ENCODE measurements at regions not wholly inside any gene's neighbourhood (a gene's known extent, or its start where the extent isn't known, plus 50 kb on each side); places are given as distances from the start of the nearest gene placed in this dataset.

DNA sequence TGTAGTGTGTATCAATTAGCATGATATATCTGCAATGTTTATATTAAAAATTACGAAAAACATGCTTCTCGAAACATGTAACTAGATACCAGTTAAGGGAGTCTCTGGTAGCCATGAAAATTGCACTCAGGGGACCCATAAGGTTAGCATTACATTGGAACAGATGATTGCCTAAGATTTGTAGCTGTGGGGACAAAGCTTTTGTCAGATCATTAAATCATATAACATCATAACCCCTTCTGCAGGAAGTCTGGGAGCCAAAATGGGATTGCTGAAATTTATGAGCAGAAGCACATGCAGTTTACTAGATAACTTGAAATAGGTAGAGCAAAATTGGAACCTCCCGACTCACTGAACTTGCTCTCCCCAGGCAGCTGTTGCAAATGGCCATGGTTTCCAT is 235.0 kb upstream of the IGFBP3 start:
- Mint-ChIP-seq H3K27ac (no peak overlapping the region), H3K36me3 (ENCODE audit: low read depth) (no peaks in the 10 kb centered on the region), H3K4me3 (no peak overlapping the region), H3K9me3 (no peaks in the 10 kb centered on the region), H3K27me3 (no peaks in the 10 kb centered on the region), H3K4me1 (ENCODE audit: low read depth) (no peaks in the 10 kb centered on the region)
- intact Hi-C loops (cut with micrococcal nuclease) = no loop called here

DNA sequence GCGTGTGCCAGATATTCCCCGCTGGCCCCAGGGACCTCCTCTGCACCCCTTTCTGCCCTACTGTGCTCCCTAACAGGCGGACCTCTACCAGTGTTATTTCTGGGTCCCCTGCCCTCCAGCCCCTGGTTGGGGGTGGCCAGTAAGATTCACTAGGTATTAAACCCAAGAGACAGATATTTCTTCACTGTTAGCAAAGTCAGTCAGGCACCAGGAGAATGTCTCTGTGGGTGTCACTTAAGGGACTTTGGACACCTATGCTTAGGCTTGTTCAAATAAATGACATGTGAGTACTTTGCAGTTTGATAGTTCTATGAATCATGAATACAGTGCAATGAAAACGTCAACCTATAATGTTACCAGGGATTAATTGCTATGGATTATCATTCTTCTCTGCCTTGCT is 234.3 kb upstream of the IGFBP3 start:
- Mint-ChIP-seq H3K27me3 (no peaks in the 10 kb centered on the region), H3K36me3 (ENCODE audit: low read depth) (no peaks in the 10 kb centered on the region), H3K27ac (no peak overlapping the region), H3K4me3 (no peak overlapping the region), H3K4me1 (ENCODE audit: low read depth) (no peaks in the 10 kb centered on the region), H3K9me3 (no peaks in the 10 kb centered on the region)
- intact Hi-C loops (cut with micrococcal nuclease) = no loop called here

DNA sequence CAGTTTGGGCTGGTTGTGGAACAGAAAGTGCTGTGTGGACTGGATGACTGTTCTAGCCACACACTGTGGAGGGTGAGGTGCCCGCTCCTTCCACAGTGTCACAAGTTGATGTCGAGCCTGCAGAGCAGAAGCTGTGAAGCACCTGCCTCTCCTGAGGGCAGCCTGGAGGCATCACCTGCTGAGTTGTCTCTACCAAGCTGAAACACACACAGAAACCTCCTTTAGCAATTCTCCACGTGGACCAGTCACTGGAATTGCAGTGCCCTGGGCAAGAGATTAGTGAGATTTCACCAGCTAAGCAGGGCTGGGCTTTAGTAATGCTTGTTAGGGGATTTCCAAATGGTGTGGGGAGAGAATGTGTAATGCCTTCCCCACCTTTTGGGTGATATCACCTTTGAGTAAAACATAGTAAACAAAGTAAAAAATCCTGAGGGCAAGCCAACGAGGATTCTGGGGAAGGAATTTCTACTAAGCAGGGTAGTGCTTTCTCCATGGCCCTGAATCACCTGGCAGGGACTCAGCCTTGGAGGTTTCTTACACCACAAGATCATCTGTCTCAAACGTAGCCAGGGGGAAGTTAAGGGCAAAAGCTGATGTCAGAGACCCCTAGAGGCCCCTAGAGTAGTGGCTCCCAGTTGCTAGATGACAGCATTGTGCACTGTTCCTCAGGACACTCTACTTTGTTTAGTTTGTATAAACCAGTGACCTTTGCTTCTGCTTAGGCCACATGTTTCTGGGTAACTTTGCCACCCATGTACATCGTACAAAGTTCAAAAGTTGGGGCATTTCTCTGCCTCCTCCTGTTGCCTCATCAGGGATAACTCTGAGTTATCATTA is 233.1 kb upstream of the IGFBP3 start:
- no peaks in the 10 kb centered on the region for H3K9me3 Mint-ChIP-seq
- no peaks in the 10 kb centered on the region for H3K4me1 Mint-ChIP-seq (ENCODE audit: low read depth)
- H3K36me3 Mint-ChIP-seq (ENCODE audit: low read depth) = no peaks in the 10 kb centered on the region
- H3K27ac Mint-ChIP-seq = no peak overlapping the region
- H3K4me3 Mint-ChIP-seq = no peak overlapping the region
- no peaks in the 10 kb centered on the region for H3K27me3 Mint-ChIP-seq
- intact Hi-C loops (cut with micrococcal nuclease) = no loop called here

DNA sequence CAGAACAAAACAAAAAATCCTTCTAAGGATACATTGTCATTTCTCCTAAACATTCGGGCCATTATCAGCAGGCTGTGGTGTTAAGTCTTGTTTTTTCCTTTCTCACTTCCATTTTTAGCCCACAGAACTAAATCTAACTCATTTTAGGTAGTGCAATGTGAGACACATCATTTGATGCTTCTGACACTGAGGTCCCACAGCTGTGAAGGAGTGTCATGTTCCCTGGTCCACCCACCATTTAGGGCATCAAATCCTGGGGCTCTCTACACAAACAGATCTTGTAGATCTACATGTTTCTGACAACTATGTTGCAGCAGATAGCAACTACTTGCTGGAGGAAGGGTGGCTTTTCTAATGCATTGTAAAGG is 232.5 kb upstream of the IGFBP3 start:
- no peak overlapping the region for H3K4me3 Mint-ChIP-seq

DNA sequence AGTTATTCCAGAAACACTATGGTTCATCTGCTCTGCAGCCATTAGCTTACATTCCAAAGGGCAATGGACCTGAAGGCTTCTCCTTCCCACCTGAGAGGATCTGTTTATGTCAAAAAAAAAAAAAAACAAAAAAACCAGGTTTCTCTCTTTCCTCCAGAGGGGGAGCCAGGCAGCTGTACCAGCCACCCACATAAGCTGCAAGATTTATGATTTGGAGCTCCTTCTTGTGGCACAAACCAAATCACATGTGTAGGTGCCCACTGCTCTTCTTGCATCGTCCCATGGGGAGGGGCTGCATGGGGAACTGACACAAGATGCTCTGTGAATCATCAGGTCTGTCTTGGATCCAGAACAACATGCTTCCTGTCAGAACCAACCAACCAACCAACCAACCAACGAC is 231.6 kb upstream of the IGFBP3 start:
- H3K4me3 Mint-ChIP-seq = no peak overlapping the region
- H3K4me1 Mint-ChIP-seq (ENCODE audit: low read depth) = no peaks in the 10 kb centered on the region
- no peaks in the 10 kb centered on the region for H3K9me3 Mint-ChIP-seq
- no peaks in the 10 kb centered on the region for H3K36me3 Mint-ChIP-seq (ENCODE audit: low read depth)
- intact Hi-C loops (cut with micrococcal nuclease) = no loop called here
- no peaks in the 10 kb centered on the region for H3K27me3 Mint-ChIP-seq
- no peak overlapping the region for H3K27ac Mint-ChIP-seq

More for the DNA sequence above, 232.5 kb upstream of the IGFBP3 start:
- Mint-ChIP-seq H3K27ac (no peak overlapping the region), H3K27me3 (no peaks in the 10 kb centered on the region), H3K4me1 (ENCODE audit: low read depth) (no peaks in the 10 kb centered on the region), H3K9me3 (no peaks in the 10 kb centered on the region), H3K36me3 (ENCODE audit: low read depth) (no peaks in the 10 kb centered on the region)
- intact Hi-C loops (cut with micrococcal nuclease) = no loop called here

DNA sequence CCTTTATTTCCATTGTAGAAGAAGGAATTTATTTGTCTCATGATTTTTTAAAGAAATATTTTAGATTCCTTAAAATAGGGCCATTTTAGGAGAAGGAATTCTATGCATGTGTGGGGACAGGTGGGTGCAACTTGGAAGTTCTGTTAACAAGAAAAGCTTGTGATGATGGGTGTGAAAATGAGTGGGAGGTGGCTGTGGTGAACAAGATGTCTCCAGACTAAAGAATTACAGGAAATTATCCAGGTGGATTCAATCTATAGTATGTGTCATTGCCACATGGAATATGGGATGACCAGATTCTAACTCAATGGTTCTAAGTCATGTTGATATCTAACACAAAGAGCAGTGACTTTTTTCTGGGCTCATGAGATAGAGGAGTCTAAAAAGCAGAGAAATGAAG is 229.6 kb upstream of the IGFBP3 start:
- Mint-ChIP-seq H3K9me3 (no peaks in the 10 kb centered on the region), H3K36me3 (ENCODE audit: low read depth) (no peaks in the 10 kb centered on the region), H3K4me1 (ENCODE audit: low read depth) (no peaks in the 10 kb centered on the region), H3K4me3 (no peak overlapping the region), H3K27ac (no peak overlapping the region), H3K27me3 (no peaks in the 10 kb centered on the region)
- intact Hi-C loops (cut with micrococcal nuclease) = no loop called here

DNA sequence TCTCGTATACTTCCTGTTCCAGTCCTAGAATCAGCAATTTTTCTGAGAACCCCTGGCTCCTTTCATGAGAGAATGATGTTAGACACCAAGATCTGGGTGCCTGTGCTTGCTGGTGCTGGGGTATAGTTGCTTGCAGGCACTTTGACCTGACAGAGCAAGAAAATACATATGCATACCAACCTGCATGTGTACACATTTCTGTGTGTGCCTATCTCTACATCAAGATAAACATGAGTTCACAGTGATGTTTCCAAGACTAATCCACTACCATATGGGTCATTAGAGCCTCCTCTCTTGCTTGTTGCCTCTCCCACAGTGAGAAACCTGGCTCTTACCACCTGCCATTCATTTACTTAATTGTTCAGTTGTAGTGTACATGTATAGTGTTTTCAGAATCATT is 229.1 kb upstream of the IGFBP3 start:
- no peak overlapping the region for H3K4me3 Mint-ChIP-seq
- H3K27ac Mint-ChIP-seq = no peak overlapping the region
- H3K4me1 Mint-ChIP-seq (ENCODE audit: low read depth) = no peaks in the 10 kb centered on the region

DNA sequence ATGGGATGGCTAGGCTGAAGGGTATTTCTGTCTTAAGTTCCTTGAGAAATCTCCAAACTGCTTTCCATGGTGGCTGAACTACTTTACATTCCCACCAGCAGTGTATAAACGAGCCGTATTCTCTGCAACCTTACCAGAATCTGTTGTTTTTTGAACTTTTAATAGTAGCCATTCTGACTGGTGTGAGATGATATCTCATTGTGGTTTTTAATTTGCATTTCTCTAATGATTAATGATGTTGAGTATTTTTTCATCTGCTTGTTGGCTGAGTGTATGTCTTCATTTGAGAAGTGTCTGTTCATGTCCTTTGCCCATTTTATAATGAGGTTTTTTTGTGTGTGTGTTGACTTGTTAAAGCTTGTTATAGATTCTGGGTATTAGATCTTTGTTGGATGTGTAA is 226.8 kb upstream of the IGFBP3 start:
- H3K4me3 Mint-ChIP-seq = no peak overlapping the region
- no peaks in the 10 kb centered on the region for H3K27me3 Mint-ChIP-seq
- H3K4me1 Mint-ChIP-seq (ENCODE audit: low read depth) = no peaks in the 10 kb centered on the region
- intact Hi-C loops (cut with micrococcal nuclease) = no loop called here
- no peak overlapping the region for H3K27ac Mint-ChIP-seq
- H3K9me3 Mint-ChIP-seq = no peaks in the 10 kb centered on the region
- H3K36me3 Mint-ChIP-seq (ENCODE audit: low read depth) = no peaks in the 10 kb centered on the region

More for the DNA sequence above, 229.1 kb upstream of the IGFBP3 start:
- Mint-ChIP-seq H3K36me3 (ENCODE audit: low read depth) (no peaks in the 10 kb centered on the region), H3K27me3 (no peaks in the 10 kb centered on the region), H3K9me3 (no peaks in the 10 kb centered on the region)
- intact Hi-C loops (cut with micrococcal nuclease) = no loop called here

DNA sequence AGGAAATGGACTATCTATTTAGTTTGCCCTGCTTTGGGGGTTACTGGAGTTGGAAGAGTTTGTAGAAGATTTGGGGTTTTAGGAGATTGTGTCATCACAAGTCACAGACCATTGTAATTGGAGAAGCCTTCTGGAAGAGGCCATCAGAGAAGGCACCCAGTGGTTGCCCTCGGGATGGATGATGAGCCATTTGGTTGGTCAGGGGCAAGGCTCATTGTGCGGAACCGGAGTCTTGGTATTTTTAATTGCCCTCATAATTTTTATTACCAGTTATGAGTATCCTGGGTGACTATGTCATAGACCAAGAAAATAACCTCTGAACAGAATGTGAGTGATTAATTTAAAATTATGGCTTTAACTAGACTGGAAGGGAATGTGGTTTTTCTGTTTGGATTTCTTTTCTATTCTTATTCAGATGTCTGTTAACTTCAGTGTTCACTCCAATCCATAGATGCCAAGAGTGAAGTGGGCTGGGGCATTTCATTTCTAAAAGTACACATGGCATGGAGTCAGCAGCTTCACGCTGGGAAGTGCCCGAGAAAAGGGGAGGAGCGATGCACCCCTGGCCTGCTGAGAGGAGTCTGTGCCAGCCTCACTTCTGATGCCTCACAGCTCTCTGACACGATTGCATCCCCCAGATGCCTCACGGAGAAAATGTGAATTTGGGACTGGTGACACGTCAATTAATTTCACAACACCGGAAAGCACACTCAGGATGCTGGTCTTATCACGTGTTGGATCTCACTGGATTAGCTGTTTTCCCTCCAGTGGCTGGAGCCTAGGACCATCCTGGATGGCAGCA is 225.6 kb upstream of the IGFBP3 start:
- Mint-ChIP-seq H3K36me3 (ENCODE audit: low read depth) (no peaks in the 10 kb centered on the region), H3K27me3 (no peaks in the 10 kb centered on the region), H3K4me1 (ENCODE audit: low read depth) (no peaks in the 10 kb centered on the region), H3K27ac (no peak overlapping the region), H3K4me3 (no peak overlapping the region), H3K9me3 (no peaks in the 10 kb centered on the region)
- intact Hi-C loops (cut with micrococcal nuclease) = no loop called here

DNA sequence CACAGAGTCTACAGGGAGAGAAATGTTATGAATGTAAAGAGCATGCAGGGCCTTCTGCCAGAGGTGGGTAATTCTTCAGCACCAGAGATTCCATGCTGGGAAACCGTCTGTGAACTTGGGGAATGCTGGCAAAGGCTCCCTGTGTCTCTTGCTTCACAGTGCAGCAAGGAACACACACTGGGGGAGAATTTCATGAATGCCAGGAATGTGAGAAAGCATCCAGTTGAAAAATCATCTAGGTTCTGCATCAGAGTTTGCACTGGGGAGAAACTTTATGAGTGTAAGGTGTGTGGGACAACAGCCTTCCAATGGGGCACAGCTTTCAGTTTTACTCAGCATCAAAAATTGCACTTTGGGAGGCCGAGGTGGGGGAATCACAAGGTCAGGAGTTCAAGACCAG is 224.3 kb upstream of the IGFBP3 start:
- intact Hi-C loops (cut with micrococcal nuclease) = no loop called here
- no peaks in the 10 kb centered on the region for H3K4me1 Mint-ChIP-seq (ENCODE audit: low read depth)
- no peaks in the 10 kb centered on the region for H3K9me3 Mint-ChIP-seq
- H3K36me3 Mint-ChIP-seq (ENCODE audit: low read depth) = no peaks in the 10 kb centered on the region
- H3K27ac Mint-ChIP-seq = no peak overlapping the region
- no peak overlapping the region for H3K4me3 Mint-ChIP-seq
- no peaks in the 10 kb centered on the region for H3K27me3 Mint-ChIP-seq

DNA sequence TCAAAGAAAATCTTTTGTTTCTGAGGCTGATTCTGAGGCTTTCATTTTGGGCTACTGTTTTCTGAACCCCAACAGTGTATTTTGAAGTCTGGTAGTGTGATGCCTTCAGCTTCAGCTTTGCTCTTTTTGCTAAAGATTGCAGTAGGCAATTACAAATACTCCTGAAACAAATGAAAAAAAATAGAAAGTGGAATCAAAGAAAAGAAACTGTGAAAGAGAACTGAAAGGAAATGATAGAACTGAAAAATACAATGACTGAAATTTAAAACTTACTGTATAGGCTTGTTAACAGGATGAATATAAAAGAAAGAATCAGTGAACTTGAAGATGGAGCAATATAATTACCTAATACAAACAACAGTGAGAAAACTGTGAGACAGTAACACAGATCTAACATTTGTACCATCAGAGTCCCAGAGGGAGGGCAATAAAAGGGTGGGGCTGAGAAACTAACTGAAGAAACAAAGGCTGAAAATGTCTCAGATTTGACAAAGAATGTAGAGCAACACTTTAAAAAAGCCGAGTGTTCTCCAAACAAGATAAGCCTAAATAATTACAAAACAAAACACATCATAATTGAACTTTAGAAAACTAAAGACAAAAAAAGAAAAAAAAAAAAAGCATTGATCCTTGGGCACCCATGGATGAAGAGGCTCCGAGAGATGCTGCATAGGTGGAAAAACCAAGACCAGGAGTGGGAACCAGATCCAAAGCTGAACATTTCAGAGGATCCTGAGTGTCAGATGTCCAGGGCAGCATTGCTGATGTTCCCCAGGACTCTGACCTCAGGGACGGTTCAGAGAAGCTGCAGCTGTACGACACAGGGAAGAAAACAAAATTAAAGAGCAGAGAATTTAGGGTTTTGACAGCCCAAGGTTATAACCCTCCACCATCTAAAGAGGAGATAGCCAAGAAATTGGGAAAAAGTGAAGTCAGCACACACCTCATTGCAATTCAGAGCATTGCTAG is 223.2 kb upstream of the IGFBP3 start:
- Mint-ChIP-seq H3K4me3 (no peak overlapping the region), H3K9me3 (no peaks in the 10 kb centered on the region), H3K27me3 (no peaks in the 10 kb centered on the region), H3K4me1 (ENCODE audit: low read depth) (no peaks in the 10 kb centered on the region), H3K27ac (no peak overlapping the region), H3K36me3 (ENCODE audit: low read depth) (no peaks in the 10 kb centered on the region)
- intact Hi-C loops (cut with micrococcal nuclease) = no loop called here

DNA sequence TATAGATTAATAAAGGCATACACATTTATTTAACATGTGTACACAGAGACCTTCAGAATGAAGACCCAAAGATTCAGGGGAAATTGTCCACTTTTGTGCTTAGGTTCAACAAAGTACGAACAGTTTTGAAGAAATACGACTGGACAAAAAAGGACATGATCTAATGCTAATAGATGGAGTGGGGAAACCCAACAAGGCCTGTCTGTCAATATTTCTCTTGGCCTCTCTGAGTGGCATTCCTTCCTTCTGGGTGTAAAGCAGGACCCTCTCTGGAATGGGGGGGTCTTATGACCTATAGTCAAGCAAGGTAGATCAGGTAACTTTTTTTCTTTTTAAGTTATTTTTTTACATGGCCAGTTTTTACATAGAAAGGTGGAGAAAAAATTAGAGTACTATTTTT is 222.3 kb upstream of the IGFBP3 start:
- Mint-ChIP-seq H3K27ac (no peak overlapping the region), H3K36me3 (ENCODE audit: low read depth) (no peaks in the 10 kb centered on the region)

DNA sequence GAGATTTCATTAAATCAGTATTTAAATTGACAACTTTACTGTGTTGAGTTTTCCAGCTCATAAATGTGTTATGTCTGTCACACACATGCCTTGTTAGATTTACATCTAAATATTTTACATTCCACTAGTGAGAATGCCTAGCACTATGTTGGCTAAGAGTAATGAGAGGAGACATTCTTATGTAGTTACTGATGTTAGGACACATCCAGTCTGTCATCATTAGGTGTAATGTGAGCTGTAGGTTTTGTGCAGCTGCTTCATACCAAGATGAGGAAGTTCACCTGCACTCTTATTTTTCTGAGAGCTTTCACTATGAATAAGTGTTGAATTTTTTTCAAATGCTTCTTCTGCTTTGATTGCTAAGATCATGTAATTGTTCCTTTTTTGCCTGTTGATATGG is 218.0 kb upstream of the IGFBP3 start:
- Mint-ChIP-seq H3K27ac (no peak overlapping the region), H3K27me3 (no peaks in the 10 kb centered on the region), H3K4me1 (ENCODE audit: low read depth) (no peaks in the 10 kb centered on the region), H3K9me3 (no peaks in the 10 kb centered on the region), H3K4me3 (no peak overlapping the region), H3K36me3 (ENCODE audit: low read depth) (no peaks in the 10 kb centered on the region)
- intact Hi-C loops (cut with micrococcal nuclease) = no loop called here

More for the DNA sequence above, 222.3 kb upstream of the IGFBP3 start:
- intact Hi-C loops (cut with micrococcal nuclease) = no loop called here
- no peaks in the 10 kb centered on the region for H3K4me1 Mint-ChIP-seq (ENCODE audit: low read depth)
- H3K27me3 Mint-ChIP-seq = no peaks in the 10 kb centered on the region
- H3K9me3 Mint-ChIP-seq = no peaks in the 10 kb centered on the region
- H3K4me3 Mint-ChIP-seq = no peak overlapping the region

DNA sequence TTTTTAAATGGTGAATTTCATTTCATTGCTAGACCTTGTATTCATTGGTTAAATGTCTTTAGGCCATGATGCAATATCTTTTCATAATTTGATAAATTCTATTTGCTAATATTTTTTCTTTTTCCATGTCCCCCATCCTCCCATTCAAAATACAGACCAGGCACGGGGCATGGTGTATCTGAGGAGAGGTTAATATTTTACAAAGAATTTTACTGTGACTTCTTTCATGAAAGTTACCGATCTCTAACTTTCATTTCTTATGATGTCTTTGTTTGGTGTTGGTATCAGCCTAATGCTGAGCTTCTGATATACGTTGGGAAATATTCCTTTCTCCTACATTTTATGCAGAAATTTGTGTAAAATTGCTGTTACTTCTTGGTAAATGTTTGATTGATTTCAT is 216.7 kb upstream of the IGFBP3 start:
- H3K36me3 Mint-ChIP-seq (ENCODE audit: low read depth) = no peaks in the 10 kb centered on the region
- no peaks in the 10 kb centered on the region for H3K4me1 Mint-ChIP-seq (ENCODE audit: low read depth)
- H3K4me3 Mint-ChIP-seq = no peak overlapping the region
- H3K27me3 Mint-ChIP-seq = no peaks in the 10 kb centered on the region
- H3K9me3 Mint-ChIP-seq = no peaks in the 10 kb centered on the region
- no peak overlapping the region for H3K27ac Mint-ChIP-seq
- intact Hi-C loops (cut with micrococcal nuclease) = no loop called here
